ENCODE measurements at regions not wholly inside any gene's neighbourhood (a gene's known extent, or its start where the extent isn't known, plus 50 kb on each side); places are given as distances from the start of the nearest gene placed in this dataset.
"Not testable (repeated sequence)": the region's sequence is repeated elsewhere in the genome, so short reads cannot be mapped to it uniquely, and the experiment has no call there.

DNA sequence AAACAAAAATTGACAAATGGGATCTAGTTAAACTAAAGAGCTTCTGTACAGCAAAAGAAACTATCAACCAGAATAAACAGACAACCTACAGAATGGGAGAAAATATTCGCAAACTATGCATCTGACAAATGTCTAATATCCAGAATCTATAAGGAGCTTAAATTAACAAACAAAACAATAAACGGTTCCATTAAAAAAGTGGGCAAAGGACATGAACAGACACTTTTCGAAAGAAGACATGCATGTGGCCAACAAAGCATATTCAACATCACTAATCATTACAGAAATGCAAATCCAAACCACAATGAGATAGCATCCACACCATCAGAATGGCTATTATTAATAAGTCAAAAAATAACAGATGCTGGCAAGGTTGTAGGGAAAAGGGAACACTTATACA is 50.5 kb upstream of the MED13L start:
- DNase-seq, result not testable (repeated sequence)

DNA sequence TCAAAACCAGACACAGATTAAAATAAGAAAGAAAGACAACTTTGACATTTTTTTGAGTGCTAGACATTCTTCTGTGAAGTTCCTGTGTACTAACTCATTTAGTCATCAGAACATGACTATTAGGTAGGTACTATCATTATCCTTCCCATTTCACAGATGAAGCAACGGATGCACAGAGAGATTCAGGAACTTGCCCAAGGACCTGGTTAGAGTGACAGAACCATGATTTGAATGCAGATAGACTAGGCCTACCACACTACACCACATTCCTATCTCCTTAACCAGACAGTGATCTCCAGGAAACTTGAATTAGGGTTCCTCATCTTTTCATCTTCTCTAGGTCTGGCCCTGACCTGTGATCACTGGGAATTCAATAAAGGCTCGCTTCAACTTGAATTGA is 54.4 kb upstream of the MED13L start:
- no peak for DNase-seq

GRCh38 chr12:116332705-116333380 is 55.4 kb upstream of the MED13L start:
- no peak for DNase-seq

DNA sequence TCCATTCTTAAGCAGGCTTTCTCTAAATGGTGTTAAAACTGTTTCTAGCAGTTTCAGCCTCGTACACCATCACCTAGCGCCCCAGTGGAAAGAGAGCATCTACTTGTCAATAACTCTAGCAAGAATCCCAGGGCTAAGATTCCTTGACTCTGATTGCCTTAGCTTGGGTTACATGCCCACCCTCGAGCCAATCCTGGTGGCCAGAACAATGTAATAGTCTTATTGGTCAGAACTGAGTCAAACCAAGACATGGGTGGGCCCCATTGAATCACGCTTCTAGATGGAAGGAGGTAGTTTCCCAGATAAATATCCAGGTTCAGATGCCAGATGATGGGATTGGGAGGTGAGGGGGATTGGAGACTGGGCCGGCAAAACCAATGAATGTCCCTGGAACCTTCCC is 55.9 kb upstream of the MED13L start:
- no peak for DNase-seq

GRCh38 chr12:116336542-116337065 is 59.1 kb upstream of the MED13L start:
- no peak for DNase-seq

- no peak for DNase-seq
Measured at GRCh38 chr12:116337312-116337711, 59.8 kb upstream of the MED13L start.

DNA sequence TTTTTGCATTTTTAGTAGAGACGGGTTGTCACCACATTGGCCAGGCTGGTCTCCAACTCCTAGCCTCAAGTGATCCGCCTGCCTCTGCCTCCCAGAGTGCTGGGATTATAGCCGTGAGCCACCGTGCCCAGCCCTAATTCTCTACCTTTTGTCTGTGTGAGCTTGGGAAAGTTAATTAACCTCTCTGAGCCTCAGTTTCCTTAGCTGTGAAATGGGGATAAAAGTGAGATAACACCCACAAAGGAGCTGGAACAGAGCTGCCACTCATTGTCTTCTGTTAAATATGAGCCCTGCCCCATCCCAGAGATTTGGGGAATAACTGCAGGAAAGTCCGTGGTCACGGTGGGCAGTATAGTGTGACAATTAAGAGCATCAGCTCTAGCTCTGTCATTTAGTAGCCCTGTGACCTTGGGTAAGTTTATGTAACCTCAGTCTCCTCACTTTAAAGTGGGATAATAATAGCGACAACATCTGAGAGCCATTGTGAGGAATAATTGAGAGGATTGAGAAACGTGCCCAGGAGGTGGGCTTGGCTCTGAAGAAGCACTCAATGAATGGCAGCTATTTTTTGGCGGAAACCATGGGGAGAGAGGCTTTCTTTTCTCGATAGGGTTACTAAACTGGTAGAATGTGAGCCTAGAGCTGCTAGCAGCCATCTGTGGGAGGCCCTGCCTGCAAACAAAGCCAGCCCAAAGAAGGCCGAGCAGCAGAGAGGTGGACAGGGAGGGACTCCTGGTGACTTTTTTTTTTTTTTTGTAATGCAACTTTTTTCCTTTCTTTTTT is 60.8 kb upstream of the MED13L start:
- DNase-seq, result no peak

DNA sequence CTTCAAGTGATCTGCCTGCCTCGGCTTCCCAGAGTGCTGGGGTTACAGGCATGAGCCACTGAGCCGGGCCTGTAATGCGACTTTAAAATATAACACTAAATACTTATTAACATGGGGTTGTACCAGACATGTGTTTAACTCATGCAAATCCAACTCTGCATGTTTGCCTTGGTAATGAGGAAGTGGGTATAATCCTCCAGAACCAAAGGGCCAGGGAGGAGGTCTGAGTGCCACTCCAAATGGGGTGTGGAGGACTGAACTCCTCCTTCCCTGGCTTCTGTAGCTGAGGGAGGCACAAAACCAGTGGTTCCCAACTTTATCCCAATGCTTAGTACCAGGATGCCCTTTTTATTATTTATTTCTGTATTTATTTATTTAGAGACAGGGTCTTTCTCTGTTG is 61.6 kb upstream of the MED13L start:
- no peak for DNase-seq

GRCh38 chr12:116339800-116340371 is 62.4 kb upstream of the MED13L start:
- no peak for DNase-seq

- no peak for DNase-seq
Measured at GRCh38 chr12:116343331-116343884, 65.9 kb upstream of the MED13L start.

- no peak for DNase-seq
Measured at GRCh38 chr12:116346222-116346621, 68.7 kb upstream of the MED13L start.

GRCh38 chr12:116346741-116347140 is 69.2 kb upstream of the MED13L start:
- DNase-seq, result no peak

DNA sequence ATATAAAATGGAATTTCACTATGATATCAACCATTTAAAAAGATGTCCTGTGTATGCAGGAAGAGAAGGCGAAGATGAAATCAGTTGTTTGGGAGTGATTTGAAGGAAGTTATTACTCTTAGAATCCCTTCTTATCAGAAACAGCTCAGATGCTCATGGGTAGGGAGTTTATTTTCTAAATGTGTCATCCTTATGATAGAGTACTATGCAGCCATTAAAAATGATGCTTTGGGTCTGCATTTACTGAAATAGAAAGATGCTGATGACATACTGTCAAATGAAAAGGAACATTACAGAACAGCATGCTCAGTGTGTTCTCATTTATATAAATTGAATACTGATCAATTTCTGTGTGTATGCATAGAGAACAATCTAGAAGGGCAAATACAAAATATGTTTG is 69.8 kb upstream of the MED13L start:
- no peak for DNase-seq

- no peak for DNase-seq
Measured at GRCh38 chr12:116352315-116352835, 74.9 kb upstream of the MED13L start.

GRCh38 chr12:116353958-116354357 is 76.5 kb upstream of the MED13L start:
- no peak for DNase-seq

DNA sequence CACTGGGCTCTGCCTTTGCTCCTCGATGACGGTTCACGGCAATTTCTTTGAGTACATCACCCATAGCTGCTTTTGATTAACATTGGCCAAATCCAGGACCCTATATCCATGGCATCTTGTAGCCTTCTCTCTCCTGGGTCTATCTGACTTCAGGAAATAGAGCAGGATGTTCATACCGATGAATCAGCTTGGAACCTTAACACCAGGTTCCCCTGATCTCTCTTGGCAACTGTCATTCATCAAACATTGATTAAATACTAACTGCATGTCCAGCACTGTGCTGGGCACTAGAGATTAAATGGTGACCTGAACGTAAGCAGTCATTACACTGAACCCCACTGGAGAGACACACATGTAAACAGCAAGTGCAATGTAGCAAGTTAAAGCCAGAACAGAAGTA is 77.0 kb upstream of the MED13L start:
- DNase-seq, result no peak

DNA sequence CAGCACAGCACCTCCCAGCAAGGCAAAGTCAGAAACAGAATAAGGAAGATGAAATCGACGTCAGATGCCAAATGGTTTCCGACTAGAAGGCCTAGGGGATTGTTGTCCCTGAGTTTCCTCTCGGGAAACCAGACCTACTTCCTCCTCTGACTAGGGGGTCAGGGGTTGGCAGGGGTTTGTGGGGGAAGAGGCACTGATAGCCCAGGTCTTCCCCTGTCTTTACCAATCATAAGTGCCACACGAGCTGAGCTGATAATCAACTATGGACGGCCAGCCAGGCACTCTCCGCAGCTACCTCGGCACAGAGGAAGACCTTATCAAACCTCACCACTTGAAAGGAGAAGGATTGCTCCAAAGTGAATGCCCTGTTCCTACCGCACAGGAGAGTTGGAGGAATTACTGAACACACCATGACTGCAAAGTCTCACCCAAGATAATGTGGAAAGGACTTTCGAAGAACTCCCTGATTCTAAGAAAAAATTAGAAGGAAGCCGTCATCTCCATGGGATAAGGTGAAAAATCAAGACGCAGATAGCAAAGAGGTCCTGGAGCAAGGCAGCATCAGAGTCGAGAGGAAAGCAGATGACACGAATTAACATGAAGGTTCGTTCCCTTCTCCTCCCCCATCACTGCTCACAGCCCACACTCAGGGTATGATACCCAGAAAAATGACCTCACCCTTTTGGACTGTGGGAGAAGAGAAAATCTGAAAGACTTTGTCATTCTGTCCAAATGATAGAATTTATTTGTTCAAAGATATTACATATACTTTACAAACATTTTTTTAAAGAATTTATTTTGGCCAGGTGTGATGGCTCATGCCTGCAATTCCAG is 77.7 kb upstream of the MED13L start:
- DNase-seq, result no peak

DNA sequence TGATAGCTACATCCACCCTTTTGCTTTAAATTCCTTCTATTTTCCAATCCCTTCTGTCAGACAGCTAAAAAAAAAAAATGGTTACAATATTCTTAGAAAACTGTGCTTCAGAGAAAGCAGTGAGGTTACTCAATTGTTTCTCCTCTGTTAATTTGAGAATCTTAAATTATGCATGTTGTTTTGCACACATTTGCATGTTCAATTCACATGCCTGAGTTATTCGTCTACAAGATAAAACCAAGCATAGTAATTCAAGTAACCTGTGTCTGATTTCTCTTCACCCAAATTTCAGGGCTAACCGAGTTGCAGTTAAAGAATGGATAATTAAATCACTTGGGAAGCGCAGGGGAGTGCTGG is 81.0 kb upstream of the MED13L start:
- no peak for DNase-seq

DNA sequence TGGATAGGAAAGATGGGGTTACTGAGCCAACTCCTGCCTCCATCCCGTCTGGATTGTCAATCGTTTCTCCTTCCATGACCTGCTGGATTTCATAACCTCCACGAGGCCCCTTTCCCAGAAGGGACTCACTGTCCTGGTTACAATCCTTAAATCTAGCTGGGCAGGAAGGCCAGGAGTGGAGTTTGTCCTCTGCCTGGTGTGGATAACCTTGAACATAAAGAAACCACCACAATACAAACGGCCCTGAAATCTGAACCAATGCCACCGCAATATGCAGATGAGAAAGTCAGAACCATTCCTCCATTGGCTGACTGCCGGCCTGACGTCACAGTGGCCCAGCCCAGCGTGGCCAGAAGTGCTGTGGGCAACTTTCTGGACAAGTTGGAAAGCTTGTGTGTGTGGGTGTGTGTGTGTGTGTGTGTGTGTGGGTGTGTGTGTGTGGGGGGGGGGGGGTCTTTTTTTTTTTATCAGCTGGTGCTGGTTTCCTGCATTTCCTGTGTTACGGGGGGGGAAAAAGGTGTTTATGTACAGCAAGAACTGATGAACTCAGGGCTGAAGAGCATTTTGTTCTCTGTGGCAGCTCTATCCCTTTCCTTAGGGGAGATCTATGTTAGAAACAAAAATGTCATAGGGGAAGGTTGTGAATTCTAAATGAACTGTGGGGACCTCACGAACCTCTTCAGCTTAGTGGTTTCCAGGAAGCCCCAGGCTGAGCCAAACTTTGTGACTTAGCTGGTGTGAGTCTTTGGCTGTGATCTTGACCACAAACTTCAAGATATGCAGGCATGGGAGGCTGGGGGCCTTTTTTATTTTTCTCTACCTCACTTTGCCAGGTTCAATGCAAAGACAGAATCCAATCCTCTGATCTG is 81.6 kb upstream of the MED13L start:
- peak; percentile 18 for DNase-seq

GRCh38 chr12:116360579-116361413 is 83.3 kb upstream of the MED13L start:
- DNase-seq, result no peak
